ENCODE measurements at regions not wholly inside any gene's neighbourhood (a gene's known extent, or its start where the extent isn't known, plus 50 kb on each side); places are given as distances from the start of the nearest gene placed in this dataset.

- no peak overlapping the region for H3K4me3 Mint-ChIP-seq
- peaks cover 10% of the 10 kb centered on the region for H3K27me3 Mint-ChIP-seq (ENCODE audit: low read depth)
- H3K36me3 Mint-ChIP-seq = no peaks in the 10 kb centered on the region
- DNase-seq (ENCODE audit: low spot score in 2 of 2, unreplicated experiment in 2 of 2) = no peak
- no peaks in the 10 kb centered on the region for H3K4me1 Mint-ChIP-seq
- H3K27ac Mint-ChIP-seq = no peak overlapping the region
- TF ChIP-seq CTCF (IDR thresholded peaks at IDR 0.05; ENCODE audit: unreplicated experiment) = no peak
- no peaks in the 10 kb centered on the region for H3K9me3 Mint-ChIP-seq
Observed at GRCh38 chr4:22191565-22191964, 243.0 kb upstream of the KCNIP4 start.

DNA sequence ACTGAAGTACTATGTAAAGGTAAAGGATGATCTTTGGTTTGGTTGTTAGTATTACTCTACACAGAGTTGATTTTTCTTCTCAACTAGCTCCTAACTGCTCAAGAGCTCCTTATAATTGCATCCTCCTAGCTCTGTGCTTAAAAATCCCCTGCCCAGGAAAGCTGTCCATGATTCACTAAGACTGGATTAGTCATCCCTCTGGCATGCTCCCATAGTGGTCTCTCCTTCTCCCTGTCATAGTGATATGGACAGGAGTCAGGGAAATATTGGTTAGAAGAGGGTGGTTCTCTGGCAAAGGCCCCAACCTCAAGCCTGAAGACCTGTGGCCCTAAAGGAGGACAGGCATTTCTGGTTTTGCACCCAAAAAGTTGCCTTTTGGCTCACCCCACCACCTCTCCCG lies 242.3 kb upstream of the KCNIP4 start:
- no peaks in the 10 kb centered on the region for H3K4me1 Mint-ChIP-seq
- H3K27me3 Mint-ChIP-seq (ENCODE audit: low read depth) = peaks cover 10% of the 10 kb centered on the region
- no peak overlapping the region for H3K4me3 Mint-ChIP-seq
- no peak for TF ChIP-seq CTCF (IDR thresholded peaks at IDR 0.05; ENCODE audit: unreplicated experiment)
- no peak for DNase-seq (ENCODE audit: low spot score in 2 of 2, unreplicated experiment in 2 of 2)
- H3K27ac Mint-ChIP-seq = no peak overlapping the region
- H3K36me3 Mint-ChIP-seq = no peaks in the 10 kb centered on the region
- H3K9me3 Mint-ChIP-seq = no peaks in the 10 kb centered on the region

DNA sequence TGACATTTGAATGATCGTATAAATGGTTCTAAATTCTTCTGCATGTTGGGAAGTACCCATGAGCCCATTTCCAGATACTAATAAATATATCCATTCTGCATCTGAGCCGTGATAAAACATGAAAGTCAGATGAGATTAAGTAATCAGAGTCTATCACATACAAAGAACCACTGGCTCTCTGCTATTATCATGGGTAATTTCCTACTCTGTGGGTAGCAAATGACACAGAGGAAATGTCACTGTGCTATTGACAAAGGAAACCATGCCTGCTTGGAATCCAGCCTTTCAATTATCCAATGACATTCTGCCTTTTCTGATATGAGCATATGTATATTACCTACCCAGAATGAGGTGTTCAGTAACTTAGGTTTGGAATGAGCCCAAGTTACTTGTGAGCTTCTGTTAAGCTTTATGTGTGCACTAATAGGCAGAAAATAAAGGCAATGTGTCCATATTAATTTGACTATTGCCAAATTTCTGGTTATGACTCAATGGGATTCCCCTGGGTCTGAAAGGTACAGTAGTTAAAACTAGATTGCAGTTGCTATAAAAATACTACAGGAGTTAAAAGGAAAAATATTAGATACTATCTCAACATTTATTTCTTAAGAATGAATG lies 238.7 kb upstream of the KCNIP4 start:
- Mint-ChIP-seq H3K27me3 (ENCODE audit: low read depth) (peaks cover 1% of the 10 kb centered on the region), H3K9me3 (no peaks in the 10 kb centered on the region), H3K4me1 (no peaks in the 10 kb centered on the region), H3K36me3 (no peaks in the 10 kb centered on the region), H3K4me3 (no peak overlapping the region), H3K27ac (no peak overlapping the region)
- DNase-seq (ENCODE audit: low spot score in 2 of 2, unreplicated experiment in 2 of 2) = no peak
- no peak for TF ChIP-seq CTCF (IDR thresholded peaks at IDR 0.05; ENCODE audit: unreplicated experiment)

DNA sequence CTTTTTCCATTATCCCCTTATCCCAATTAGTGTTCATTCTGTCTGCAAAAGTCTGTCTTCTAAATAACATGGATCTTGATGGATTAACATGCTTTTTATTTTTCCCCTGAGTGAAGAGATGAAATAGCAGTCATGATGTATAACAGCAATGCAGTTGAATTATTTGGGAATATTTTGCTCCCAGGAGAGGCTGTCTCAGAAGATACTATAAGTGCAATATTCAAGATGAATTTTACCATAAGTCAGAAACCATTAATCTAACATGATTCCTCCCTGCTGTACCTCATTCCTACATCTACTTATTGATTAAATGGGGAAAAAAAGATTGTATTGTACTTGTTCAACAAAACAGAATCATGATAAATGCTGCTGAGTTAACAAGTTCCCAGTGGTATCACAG lies 233.2 kb upstream of the KCNIP4 start:
- Mint-ChIP-seq H3K9me3 (peaks cover 12% of the 10 kb centered on the region), H3K4me1 (no peaks in the 10 kb centered on the region), H3K27ac (no peak overlapping the region), H3K4me3 (no peak overlapping the region), H3K27me3 (ENCODE audit: low read depth) (no peaks in the 10 kb centered on the region), H3K36me3 (no peaks in the 10 kb centered on the region)
- no peak for TF ChIP-seq CTCF (IDR thresholded peaks at IDR 0.05; ENCODE audit: unreplicated experiment)
- DNase-seq (ENCODE audit: low spot score in 2 of 2, unreplicated experiment in 2 of 2) = no peak

- no peaks in the 10 kb centered on the region for H3K4me1 Mint-ChIP-seq
Observed at GRCh38 chr4:22179124-22179874, 230.7 kb upstream of the KCNIP4 start.

More at GRCh38 chr4:22179124-22179874, 230.7 kb upstream of the KCNIP4 start:
- Mint-ChIP-seq H3K36me3 (no peaks in the 10 kb centered on the region), H3K9me3 (peaks cover 16% of the 10 kb centered on the region), H3K27ac (no peak overlapping the region), H3K4me3 (no peak overlapping the region), H3K27me3 (ENCODE audit: low read depth) (no peaks in the 10 kb centered on the region)
- DNase-seq (ENCODE audit: low spot score in 2 of 2, unreplicated experiment in 2 of 2) = no peak
- TF ChIP-seq CTCF (IDR thresholded peaks at IDR 0.05; ENCODE audit: unreplicated experiment) = no peak

All from mesothelial cell of epicardium (in vitro differentiated cells).